IMR-90 (cell line): ENCODE measurements at regions not wholly inside any gene's neighbourhood (a gene's known extent, or its start where the extent isn't known, plus 50 kb on each side); places are given as distances from the start of the nearest gene placed in this dataset.

Experiments
- CTCF ChIP-seq: conservative IDR thresholded peaks from 2 replicates; pipeline ENCODE4 v1.5.1; 2012; ENCODE audit warnings: mild to moderate bottlenecking, low read depth, low read length, improper control_type of control experiment
- MXI1 ChIP-seq: IDR thresholded peaks from 2 replicates; pipeline ENCODE4 v1.6.1; 2012; ENCODE audit warnings: low read depth, mild to moderate bottlenecking, low read length, moderate library complexity, borderline replicate concordance
- POLR2A ChIP-seq: IDR thresholded peaks from 2 replicates; pipeline ENCODE4 v1.6.1; 2012; ENCODE audit warnings: mild to moderate bottlenecking, low read depth, low read length
- RAD21 ChIP-seq: IDR thresholded peaks from 2 replicates; pipeline ENCODE4 v1.6.1; 2012; ENCODE audit warnings: low read length, improper control_type of control experiment
- RCOR1 ChIP-seq: IDR thresholded peaks from 2 replicates; pipeline ENCODE4 v1.6.1; 2012; ENCODE audit warnings: mild to moderate bottlenecking, low read length, improper control_type of control experiment; ENCODE audit not compliant: insufficient replicate concordance

DNA sequence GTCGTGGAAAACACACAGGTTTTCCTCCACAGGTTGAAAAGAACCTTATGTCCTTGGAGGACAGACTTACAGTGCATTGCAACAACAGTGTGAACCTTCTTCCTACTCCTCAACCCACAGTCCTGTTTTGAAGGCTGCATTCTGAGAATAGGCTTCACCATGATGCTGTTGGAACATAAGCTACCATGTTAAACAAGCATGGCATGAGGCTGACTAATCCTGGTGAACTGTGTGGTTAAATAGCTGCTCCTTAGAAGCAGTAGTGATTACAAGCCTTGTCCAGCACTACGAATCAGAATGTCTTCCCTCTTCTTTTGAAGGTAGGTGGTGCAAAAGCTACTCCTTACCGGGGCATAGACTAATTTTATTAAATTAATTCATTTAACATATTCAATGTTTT, 368.5 kb upstream of the EPHA7 start:
- TF ChIP-seq CTCF, result no peak
- no peak for TF ChIP-seq POLR2A
- no peak for TF ChIP-seq MXI1
- TF ChIP-seq RCOR1, result no peak
- TF ChIP-seq RAD21, result no peak
